ENCODE measurements at regions not wholly inside any gene's neighbourhood (a gene's known extent, or its start where the extent isn't known, plus 50 kb on each side); places are given as distances from the start of the nearest gene placed in this dataset.

DNA sequence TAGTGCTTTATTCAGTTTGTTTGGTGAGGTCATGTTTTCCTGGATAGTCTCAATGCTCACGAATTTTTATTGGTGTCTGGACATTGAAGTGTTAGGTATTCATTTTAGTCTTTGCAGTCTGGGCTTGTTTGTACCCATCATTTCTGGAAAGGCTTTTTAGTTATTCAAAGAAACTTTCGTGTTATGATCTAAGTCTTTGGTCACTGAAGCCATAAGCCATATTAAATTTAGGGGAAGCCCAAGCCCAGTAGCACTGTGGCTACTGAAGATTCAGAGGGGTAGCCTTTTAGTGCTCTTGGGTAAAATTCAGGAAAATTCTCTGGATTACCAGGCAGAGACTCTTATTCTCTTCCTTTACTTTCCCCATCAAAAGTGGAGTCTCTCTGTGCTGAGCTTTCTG, 56.2 kb upstream of the PEX5L start:
- DNase-seq (ENCODE audit: low spot score), result no peak

DNA sequence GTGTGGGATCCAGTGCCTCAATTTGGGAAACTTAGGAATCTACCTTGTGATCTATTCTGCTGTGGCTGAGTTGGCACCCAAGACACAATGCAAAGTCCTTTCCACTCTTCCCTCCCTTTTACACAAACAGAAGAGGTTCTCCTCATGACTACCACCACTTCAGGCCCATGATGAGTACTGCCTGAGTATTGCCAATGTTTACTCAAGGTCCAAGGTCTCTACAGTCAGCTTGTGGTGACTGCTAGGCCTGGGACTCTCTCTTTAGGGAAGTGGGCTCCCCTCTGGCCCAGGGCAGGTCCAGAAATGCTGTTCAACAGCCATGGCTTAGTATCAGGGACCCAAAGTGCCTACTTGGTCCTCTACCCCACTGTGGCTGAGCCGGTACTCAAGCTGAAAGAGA, 56.8 kb upstream of the PEX5L start:
- no peak for DNase-seq (ENCODE audit: low spot score)

DNA sequence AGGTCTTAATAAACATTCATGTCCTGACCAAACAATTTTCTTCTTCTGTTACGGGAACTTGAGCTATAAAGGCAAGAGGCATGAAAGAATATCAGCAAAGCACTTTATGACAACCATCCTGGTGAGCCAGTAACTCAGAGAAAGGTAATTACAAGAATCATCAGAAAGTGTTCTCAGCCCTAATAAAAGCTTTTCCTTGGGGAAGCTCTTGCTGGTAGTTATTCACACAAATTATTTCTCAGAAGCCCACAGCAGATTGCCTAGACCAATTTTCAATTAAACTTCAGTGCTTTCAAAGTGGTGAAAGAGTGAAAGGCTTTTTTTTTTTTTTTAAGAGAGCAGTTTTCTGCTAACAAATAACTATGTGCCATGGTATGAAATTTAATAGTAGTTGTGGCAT, 60.9 kb upstream of the PEX5L start:
- no peak for DNase-seq (ENCODE audit: low spot score)

DNA sequence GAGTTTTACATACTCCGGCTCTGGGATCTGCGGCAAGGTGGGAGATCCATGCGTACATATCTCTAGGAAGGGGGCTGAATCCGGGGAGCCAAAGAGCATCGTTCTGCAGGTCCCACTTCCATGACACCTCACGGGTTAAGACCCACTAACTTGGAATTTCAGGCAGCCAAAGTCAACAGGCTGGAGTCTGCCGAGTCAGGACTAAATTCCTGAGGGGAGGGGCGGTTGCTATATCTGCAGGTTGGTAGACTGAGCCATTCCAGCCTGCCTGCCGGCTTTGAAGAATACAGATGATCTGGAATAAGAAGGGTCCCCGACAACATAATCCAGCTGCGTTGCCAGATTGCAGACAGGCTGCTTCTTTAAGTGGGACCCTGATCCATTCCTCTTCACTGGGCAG, 65.4 kb upstream of the PEX5L start:
- DNase-seq (ENCODE audit: low spot score), result no peak

DNA sequence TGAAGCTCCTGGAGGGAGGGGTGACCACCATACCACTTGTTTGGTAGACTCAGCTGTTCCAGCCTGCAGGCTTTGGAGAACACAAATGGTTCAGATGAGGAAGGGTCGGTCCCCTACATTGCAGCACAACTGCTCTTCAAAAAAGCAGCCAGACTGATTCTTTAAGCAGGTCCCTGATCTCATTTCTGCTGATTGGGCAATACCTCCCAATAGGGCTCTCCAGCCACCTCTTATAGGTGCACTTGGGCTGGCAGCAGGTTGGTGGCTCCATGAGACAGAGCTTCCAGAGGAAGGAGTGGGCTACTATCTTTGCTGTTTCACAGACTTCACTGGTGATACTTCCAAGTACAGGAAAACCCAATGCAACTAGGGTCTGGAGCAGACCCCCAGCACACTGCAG, 65.9 kb upstream of the PEX5L start:
- no peak for DNase-seq (ENCODE audit: low spot score)

DNA sequence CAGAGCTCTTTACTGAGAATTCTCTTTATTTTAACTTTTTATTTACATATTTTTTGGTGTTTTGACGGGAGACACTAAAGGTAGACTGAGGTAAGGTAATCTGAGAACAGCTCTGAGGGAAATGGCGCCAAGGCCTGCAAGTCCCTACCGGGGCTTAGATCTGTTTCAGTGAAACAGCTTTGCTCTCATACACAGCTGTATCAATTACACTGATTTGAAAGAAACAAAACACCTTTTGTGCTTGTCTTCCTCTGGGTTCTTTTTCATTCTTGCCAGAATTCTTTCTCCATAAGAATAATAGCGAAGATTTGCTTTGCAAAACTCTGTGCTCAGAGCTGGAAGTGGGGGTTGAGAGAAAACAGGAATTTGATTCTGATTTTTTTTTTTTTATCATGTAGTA, 79.5 kb upstream of the PEX5L start:
- no peak for DNase-seq (ENCODE audit: low spot score)

DNA sequence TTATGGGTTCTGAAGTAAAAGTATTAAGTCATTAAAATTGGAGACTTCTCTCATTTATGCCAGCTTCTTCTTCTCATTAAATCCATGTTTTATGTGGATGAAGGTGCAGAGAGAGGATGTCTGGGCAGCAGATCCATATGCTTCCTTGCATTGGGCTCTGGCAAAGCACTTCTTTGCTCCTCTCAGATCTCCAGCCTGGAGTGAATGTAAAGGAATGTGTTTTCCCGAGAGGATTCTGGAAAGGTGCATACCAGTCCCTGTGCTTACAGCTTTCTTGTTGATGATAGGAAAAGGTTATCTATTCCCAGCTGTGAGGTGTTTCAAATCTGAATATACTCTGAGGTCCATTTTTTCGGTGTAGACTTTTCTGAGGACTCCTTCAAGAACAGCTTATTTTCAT, 79.9 kb upstream of the PEX5L start:
- DNase-seq (ENCODE audit: low spot score), result no peak

DNA sequence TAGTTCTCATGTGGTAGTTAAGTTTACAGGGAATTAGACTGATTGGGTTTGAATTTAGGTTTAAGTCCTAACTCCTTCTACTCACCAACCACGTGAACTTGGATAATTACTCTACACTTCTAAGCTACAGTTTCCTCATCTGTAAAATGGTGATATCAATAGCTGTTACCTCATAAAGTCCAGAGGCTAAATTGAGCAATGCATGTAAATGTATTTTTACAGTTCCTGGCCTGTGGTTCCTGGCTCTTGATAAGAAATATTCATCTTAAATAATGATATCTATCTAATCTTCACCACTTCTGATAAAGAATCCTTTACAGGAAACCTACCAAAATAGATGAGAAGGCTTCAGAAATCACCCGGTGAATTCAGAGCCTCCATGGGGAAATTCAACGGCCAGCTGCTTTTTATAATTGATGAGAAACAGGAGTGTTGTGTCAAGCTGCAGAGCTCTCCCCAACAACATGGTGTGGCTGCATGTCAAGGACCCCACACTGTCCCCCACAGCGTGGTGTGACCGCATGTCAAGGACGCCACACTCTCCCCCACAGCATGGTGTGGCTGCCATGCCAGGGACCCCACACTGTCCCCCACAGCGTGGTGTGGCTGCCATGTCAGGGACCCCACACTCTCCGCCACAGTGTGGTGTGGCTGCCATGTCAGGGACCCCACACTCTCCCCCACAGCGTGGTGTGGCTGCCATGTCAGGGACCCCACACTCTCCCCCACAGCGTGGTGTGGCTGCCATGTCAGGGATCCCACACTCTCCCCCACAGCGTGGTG, 80.8 kb upstream of the PEX5L start:
- DNase-seq (ENCODE audit: low spot score), result no peak

DNA sequence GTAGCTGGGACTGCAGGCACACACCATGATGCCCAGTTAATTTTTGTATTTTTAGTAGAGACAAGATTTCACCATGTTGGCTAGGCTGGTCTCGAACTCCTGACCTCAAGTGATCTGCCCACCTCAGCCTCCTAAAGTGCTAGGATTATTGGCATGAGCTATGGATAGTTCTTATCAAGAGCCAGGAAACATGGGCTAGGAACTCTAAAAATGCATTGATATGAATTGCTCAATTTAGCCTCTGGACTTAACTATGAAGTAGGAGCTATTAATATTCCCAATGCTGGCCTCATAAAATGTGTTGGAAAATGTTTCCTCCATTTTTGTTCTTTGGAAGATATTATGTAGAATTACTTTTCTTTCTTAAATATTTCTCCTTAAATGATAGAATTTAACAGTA, 82.8 kb upstream of the PEX5L start:
- DNase-seq (ENCODE audit: low spot score), result no peak

DNA sequence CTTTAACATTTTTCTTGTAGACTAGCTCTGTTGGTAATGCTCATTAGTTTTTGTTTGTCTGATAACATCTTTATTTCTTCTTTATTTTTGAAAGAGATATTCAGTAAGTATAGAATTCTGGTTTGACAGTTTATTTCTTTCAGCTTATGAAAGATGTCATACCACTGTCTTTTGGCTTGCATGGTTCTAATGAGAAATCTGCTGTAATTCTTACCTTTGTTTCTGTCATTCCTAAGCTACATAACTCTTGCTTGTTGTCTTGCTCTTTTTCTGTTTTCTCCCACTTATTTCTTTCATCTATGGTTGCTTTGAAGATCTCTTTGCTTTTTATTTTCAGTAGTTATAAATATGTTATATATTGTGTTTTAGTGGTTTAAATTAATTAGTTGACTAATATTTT, 87.2 kb upstream of the PEX5L start:
- DNase-seq (ENCODE audit: low spot score), result no peak

DNA sequence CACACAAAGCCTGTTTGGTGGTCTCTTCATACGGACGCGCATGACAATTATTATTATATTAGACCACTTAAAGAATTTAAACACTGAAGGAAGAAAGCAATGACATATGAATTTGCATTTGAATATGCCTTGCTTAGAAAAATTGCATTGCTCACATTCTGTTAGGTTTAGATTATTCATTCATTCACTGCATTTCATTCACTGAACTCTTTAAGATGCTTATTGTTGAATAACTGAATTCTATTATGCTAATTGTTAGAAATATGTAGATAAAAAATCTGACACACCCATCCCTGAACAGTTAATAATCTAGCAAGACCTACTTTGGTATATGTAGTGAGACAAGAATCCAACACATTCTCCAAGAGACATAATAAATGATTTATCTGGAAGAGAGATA, 94.4 kb upstream of the PEX5L start:
- no peak for DNase-seq (ENCODE audit: low spot score)

DNA sequence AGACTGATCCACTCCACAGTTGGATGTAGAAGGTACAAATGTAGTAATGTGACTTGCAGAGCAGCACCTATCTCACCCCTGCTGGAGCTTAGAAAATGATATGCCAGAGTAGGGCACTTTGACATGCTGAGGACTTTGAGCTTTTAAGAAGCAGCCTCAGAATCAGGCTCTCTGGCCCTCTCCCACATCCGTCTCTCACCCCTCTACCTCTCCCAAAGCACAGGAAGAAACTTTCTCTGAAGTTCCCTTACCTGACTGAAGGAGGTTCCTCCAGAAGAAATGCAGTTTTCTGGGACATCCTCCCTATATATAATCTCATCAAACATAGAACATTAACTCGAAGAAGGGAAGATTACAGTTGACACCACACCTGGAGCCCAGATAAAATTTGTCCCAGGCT, 98.4 kb upstream of the PEX5L start:
- DNase-seq (ENCODE audit: low spot score), result no peak

DNA sequence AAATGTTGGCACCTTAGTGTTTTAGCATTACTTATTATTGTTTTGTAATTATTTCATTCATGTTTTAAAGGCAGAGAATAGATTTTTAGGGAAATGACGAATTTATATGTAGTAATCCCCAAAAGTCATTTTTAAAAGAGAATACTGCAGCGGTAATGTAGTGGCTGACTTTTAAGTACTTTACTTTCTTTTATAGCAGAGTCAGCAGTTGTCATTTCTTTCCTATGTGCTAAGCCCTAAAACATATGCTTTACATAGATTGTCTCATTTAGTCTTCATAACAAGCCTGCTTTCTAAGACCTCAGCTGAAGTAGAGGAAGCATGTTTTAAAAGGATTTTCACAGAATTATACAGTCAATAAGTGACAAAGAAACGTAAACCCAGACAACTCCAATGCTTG, 102.1 kb upstream of the PEX5L start:
- no peak for DNase-seq (ENCODE audit: low spot score)

DNA sequence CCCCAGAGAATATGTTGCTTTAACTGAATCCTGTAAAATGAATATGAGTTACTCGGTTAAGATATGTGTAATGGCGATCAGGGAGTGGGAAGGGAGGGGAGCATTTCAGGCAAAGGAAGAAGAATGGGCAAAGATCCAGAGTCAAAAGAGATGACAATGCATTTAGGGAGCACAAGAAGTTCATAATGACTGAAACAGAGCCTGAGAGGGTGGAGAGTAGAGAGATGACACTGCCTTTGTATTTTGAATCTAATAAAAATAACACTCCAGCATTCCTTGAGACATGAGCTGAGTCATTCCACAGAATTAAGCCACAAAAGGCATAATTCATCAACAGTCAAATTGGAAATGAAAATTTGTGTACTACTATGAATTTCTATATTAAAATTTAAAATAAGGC, 105.3 kb upstream of the PEX5L start:
- peak; percentile 72 for DNase-seq (ENCODE audit: low spot score)

DNA sequence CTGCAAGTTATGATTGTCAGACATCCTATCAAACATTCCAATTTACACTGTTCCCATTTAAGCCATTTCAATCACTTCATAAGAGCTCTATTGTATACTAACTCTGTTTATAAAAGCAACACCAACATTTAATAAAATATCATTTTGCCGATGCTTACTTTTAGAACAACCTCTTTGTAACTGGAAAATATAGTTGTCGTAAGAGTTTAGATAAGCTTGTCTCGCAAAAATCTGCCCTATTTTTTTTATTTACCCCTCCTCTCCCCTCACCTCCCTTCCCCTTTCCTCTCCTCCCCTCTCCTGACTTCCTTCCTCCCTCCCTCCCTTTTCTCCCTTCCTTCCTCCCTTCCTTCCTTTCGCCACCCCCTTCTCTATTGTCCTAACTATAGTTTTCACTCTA, 105.7 kb upstream of the PEX5L start:
- no peak for DNase-seq (ENCODE audit: low spot score)

DNA sequence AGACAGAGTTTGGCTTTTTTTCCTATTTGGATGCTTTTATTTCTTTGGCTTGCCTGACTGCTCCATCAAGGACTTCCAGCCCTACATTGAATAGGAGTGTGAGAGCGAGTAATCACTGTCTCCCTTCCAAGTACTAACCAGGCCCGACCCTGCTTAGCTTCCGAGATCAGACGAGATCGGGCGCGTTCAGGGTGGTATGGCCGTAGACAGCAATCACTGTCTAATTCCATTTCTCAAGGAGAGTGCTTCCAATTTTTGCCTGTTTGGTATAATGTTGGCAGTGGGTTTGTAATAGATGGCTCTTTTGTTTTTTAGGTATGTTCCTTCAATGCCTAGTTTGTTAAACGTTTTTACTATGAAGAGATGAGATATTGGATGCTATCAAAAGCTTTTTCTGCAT, 125.0 kb upstream of the PEX5L start:
- DNase-seq (ENCODE audit: low spot score), result no peak

DNA sequence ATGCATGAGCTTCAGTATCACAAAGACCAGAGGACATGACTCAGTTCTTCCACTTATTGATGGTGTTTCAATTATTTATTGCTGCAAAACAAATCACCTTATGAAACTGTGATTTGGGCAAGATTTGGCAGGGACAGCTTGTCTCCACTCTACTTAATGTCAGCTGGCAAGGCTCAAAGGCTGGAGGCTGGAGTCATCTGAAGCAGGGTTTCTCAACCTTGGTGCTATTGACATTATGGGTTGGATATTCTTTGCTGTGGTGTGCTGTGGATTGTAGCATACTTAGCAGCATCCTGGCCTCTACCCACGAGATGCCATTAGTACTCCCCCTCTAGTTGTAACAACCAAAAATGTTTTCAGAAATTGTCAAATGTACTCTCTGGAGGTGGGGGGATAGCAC, 138.8 kb upstream of the PEX5L start:
- no peak for DNase-seq (ENCODE audit: low spot score)

DNA sequence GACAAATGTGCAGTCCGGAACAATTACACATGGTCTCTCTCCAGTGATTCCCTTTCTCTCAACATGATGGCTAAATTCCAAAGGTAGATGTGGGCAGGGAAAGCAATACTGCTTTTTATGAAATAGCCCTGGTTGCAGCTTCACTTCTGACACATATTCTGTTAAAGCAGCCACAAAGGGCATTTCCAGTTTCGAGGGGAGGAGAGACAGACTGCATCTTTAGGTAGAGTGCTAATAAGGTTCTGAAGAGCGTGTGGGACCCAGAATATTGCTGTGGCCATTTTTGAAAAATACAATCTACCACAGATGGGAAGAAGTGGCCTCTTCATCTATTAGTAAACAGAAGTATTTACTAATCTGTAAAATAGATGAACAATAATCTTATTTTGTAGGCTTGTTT, 139.3 kb upstream of the PEX5L start:
- no peak for DNase-seq (ENCODE audit: low spot score)

DNA sequence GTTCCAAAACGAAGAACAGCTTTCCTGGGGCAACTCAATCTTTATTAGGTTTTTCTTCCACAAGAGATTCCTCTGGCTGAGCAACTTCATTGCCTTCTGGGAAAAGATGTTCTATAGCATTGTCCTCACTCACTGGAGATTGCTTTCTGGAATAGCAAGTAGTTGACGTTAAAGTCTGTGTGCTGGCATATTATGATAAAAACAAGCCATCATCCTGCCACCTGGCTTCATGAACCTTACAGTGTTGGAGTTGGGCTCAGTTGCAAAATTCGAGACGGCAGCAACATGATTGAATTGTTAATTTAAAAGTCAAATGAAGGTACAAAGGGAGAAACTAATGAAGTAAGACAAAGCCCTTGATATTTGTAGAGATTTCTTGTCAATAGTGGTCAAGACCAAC, 140.5 kb upstream of the PEX5L start:
- DNase-seq (ENCODE audit: low spot score), result no peak

DNA sequence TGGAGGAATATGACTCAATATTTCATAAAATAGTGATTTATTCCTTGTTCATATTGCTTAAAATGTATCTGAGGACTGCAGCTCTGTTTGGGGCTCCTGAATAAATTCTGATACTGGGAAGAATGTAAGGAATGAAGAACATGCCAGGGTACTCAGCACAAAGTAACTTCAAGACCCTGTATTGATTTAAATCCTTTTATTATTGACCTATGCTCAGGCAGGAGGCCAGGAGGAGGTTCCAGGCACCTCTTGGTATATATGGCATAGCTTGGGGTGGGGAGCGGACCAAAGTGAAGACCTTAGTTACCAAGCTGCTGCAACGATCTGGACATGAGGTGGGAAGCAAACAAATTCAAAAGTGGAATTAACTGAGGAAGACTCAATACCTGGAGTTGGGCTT, 142.8 kb upstream of the PEX5L start:
- no peak for DNase-seq (ENCODE audit: low spot score)

DNA sequence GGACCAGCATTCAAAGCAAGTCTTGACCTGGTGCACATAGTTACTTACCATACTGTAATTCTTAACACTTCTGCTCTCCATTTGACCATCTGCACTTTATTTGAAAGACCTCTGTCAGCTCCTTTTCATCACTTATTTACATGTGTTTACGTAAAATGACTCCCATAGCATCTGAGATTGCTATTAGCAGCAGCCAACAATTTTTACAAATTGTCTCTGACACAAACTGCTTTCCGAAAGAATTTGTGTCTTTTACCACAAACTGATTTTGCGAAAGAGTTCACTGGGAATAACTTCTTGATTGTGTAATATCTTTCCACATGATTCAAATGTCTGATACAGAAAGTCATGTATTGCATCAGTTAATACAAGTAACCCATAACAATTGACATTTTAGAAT, 144.1 kb upstream of the PEX5L start:
- DNase-seq (ENCODE audit: low spot score), result no peak

DNA sequence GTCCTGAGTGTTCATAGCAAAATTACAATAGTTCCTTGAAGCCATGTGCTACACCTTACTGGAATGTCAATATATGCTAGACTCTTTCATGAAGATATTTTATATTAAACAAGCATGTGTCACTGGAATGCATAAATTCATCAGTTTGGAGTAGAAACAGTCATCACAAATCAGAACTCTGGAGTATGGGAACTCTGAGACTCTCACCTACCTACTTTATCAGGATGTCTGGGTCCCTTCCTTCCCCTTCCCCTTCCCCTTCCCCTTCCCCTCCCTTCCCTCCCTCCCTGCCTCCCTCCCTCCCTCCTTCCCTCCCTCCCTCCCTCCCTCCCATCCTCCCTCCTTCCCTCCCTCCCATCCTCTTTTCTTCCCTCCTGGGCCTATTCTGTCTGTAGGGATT, 144.7 kb upstream of the PEX5L start:
- no peak for DNase-seq (ENCODE audit: low spot score)

DNA sequence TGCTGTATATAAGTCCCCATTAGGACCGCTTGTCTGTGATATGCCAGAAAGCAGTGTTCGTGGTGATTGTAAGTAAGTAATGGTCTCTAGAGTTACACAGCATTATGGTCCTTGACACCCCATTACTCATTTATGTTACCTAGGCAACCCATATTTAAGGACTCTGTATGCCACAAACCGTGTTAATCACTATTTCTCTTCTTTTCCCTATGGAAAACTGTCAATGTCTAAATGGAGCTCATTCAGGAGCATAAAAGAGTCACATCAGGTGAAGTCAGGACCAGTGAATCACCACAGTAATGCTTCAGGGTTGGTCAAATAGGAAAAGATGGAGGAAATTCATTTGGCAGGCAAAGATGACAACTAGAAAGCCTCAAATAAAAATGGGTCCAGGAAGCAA, 146.6 kb upstream of the PEX5L start:
- DNase-seq (ENCODE audit: low spot score), result no peak

DNA sequence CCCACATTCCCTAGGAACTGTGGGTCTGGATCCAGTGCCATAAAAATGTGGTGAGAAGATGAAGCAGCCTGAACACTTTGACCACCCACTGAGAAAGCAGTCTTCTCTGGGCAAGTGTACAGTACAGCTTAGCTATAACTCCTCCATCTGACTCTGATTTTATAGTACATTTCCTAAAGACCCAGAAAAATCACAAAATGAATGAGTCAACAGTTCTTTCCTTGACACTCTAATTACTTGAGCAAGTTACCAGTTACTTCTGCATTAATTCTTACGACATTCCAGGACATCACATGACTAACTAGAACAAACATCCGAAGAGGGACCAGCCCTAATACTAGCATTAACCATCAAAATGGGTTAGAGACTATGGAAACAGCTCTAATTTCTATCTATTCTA, 148.1 kb upstream of the PEX5L start:
- no peak for DNase-seq (ENCODE audit: low spot score)

DNA sequence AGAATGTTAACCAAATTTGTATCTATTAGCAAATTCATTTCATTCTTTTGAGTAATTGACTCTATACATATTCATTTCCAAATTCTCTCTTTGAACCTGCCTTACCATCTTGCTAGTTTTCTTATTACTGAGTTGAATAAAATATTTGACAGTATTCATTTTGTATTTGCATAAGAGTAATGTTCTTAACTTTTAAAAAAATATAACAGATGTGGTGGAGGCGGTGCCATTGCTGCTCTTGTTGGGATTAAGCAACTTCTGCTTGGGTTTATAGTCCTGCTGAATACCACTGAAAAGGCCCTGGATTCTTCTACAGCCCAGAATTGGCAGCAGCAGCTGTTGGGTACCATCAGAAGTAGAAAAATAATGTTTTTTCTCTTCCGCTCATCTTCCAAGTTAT, 148.9 kb upstream of the PEX5L start:
- DNase-seq (ENCODE audit: low spot score), result no peak
